HuH-7 (cell line): ENCODE measurements at regions not wholly inside any gene's neighbourhood (a gene's known extent, or its start where the extent isn't known, plus 50 kb on each side); places are given as distances from the start of the nearest gene placed in this dataset.
"Not testable (repeated sequence)": the region's sequence is repeated elsewhere in the genome, so short reads cannot be mapped to it uniquely, and the experiment has no call there.

Source experiments
- DNase-seq: peaks from one replicate; pipeline ENCODE4 v3.0.0; 2011; ENCODE audit warnings: low spot score

DNA sequence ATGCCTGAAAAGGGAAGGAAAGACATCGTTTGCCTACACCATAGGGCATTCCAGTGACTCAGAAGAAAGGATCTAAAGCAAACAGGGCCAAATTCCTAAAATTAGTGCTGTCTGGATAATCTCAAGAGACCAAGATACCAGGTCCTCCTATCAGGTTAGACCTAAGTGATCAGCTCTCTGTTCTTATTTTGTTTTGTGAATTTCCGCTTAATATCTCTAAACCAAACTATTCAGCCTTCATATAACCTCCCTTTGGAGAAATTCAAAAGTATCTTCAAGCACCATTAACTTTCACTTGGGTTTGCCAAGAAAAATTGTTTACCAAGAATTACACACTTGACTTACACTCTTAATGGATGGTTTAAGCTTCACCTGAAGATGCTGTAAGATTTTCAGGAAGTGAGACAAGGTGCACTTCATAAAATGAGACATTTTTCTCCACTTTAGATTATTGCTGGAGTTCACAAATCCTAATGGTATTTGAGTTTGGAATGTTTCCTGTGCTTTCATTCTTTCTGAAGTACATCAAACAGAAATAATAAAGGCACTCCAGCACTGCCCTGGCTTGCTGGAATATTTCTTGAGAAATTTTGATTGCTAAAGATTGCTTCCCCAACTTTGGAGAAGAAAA lies 376.1 kb downstream of the LMO7 start:
- no peak for DNase-seq

DNA sequence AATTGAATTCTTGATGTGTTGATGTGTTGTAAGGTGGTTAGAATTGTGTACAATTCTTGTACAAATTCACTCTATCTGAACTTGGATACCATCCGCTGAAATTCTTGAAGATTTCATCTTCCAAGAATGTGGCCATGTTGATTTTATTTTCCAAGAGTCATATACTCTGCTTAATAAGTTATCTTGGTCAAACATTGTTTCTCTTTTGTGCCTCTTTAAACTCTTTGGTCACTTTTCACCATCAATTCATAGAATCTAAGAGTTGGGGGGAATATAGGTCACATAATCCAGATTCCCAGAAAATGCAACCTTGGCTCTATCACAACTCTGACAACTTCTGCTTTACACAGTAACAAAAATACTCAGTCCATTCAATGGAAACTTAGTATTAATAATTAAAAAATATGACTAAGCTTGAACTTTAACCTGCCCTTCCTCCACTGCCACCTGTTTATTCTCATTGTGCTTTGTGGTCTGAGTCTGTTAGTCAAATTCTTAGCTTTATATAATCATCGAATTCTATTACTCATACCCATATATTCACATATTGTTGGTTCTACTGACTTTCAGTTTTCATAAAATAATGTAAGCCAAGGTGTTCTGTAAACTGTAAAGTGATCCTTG lies 373.2 kb downstream of the LMO7 start:
- DNase-seq, result no peak

DNA sequence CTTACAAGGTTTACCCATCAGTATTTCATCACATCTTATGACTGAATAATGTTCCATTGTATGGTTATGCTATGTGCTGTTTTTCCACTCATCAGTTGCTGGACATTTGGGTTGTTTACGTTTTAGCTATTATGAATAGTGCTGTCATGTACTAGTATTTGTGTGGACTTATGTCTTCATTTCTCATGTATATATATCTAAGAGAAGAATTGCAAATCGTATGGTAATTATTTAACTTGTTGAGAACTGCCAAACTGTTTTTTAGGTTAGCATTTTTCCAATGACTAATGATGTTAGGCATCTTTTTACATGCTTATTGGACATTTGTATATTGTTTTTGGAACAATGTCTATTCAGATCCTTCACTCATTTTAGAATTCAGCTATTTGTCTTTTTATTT lies 368.3 kb downstream of the LMO7 start:
- DNase-seq, result no peak

DNA sequence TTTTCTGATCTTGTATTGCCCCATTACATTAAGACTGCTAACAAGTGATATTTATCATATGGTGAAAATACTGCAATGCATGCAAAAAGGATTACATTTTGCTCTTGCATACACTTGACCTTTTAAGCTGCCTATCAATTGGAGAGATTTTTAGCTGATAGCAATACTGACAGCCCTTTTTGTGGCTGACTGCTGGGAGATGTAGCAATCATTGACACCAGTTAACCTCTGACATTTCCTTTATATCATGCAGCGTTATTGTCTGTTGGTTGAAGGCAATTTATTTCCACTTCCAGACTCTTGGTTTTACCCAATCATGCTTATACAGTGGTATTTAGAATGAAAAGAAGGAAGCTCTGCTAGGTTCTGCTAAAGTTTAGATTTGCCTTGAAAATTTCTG lies 364.0 kb downstream of the LMO7 start:
- DNase-seq, result no peak

DNA sequence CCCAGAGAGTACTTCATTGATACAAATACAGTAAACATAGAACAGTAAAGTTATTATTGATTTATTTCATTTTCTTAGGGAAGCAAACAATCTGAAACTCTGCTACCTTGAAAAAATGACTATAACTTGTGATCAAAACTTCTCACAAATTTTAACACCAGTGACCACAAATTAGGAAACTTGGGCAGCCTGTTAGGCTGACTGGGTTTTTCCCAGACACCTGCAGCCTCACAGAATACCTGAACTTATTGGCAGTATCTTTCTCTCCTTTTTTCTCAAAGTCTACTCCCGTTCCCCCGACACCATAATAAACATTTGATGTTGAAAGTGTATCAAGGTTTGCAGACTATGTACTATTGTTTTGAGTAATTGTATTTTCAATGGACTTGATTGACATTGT lies 360.5 kb downstream of the LMO7 start:
- no peak for DNase-seq

DNA sequence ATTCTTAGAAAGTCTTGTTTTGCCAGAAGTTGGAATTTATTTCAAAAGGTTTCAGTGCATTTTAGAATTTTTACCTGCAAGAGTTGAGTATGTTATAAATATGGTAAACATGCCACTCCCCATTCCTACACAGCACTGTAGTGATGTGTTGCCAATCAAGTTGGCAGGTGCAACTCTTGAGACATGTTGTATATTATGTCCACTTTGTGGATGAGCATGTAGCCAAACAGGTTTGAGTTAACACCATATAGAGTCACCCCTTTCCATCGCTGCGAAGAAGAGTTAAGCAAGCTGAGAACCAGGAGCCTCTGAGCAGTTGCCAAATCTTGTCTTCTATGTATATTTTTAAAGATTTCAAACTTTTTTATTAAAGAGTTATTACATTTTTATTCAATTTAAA lies 359.8 kb downstream of the LMO7 start:
- DNase-seq, result no peak

DNA sequence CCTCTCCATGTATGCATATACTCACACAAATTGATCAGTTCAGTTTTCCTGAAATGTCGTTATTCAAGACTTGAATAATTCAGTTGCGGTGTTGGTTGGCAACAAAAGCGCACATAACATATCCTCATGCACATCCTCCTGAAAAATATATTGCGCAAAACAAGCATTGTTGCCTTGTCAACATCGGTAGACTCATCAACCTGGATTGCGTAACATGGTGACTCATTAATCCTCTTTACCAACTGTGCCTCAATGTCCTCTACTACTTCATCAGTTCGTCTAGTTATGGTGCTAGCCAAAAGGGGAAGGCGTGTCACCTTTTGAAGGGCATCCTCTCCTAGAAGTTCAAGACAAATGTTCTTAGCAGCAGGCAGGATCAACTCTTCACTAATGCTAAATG lies 357.7 kb downstream of the LMO7 start:
- no peak for DNase-seq

DNA sequence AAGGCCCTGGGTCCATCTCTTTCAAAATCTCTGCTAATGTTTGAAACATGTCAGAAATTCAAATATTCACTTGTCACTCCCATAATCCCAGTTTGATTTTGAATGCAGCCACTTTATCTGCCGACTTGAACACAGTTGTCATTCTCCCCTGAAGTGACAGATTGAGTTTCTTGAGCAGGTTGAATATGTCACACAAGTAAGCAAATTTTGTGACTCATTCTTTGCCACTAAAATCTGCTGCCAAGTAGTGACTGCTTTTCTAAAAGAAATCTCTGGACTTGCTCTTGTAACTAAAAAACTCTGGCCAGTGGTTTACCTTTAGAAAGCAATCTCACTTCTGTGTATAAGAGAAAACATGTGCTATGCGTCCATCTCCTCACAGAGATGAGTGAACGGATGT lies 357.1 kb downstream of the LMO7 start:
- no peak for DNase-seq

DNA sequence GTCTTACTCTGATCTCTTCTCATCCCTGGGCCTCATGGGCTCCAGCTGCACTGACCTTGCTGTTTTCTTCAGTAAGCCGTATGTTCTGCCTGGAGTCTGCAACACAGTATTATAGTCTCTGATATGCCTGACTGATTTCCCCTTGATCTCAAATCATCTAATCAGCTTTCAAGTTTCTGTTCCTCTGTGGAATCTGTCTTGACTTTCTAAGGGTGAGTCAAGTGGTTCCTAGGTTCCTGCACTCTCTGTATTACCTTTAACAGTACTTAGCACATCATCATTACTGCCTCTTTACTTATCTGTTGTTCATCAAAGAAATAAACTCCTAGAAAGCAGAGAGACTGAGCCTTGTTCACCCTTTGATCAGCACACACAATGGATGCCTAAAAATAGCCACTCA lies 350.7 kb downstream of the LMO7 start:
- DNase-seq, result no peak

DNA sequence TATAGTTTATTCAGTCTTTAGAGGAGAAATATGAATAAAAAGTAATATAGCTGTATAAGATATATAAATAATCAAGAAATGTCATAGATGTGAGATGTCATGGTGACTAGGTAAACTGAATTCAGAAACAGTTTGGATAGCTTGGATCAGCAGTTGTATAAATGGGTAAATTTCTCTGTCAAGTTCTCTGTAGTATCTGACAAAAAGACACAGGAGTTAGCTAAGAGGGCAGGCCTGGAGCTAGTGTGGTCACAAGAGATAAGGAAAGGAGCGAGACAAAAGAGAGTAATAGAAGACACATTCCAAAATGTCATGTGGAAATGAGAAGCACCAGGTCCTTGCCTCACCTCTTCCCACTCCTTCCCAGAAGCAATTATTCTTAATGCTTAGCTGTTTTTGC lies 349.0 kb downstream of the LMO7 start:
- DNase-seq, result no peak

DNA sequence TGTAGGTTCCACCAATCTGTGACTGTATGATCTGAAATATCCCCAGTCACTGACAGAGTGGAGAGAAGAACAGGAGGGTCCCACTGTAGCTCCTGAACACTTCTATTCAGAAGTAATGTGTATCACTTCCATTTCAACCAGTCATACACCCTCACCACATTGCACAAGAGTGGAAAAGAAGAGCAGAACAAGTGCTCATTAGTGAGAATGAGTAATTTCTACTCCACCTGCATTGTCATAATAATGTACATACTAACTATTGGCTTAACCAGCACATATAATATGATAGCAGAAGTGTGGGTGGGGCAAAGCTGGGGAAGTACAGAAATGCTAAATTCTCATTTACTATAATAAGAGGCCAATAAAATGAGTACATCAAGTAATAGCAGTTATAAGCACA lies 342.7 kb downstream of the LMO7 start:
- no peak for DNase-seq

DNA sequence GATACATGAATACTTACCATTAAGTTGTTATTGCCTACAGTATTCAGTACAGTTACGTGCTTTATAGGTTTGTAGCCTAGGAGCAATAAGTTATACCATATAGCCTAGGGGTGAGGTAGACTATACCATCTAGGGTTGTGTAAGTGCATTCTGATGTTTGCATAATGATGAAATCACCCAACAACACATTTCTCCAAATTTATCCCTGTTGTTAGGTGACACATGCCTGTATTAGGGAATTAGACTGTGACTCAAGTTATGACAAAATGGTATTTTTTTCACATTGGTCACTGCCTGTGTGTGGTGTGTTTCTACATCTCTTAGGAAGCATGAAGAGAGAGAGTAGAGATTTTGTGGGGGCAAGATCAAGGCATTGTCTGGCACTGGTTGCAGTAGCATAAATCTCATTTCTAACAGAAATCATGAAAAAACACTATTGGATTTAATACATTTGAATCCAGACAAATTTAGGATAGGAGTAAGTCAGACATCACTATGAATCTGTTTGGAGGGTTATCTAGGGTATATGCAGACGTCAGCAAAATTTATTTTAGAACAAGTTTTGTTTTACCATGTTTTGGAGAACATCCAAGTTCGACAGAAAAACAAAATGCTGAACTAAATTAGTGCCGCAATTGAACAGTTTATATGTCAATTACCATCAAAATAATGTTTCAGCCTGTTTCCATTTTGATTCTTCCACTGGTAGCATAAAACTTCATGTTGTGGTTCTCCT lies 332.1 kb downstream of the LMO7 start:
- no peak for DNase-seq

DNA sequence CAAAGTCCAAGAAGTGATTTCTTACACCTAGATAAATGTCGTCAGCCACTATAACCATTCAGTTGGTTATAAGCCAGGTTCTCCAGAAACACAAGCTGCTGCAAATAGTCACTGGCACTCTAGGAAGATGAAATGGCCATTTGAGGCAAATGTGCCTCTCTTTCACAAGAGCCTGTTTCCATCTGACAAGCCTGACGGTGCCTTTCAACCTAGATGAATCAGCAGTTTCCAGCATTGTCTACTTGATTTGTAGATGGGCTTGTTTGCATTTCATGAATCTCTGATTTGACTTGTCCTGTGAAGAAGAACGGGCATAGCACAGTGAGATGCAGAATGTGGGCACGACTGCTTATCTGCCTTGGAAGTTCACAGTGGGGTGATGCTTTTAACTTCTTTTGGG lies 327.2 kb downstream of the LMO7 start:
- no peak for DNase-seq

DNA sequence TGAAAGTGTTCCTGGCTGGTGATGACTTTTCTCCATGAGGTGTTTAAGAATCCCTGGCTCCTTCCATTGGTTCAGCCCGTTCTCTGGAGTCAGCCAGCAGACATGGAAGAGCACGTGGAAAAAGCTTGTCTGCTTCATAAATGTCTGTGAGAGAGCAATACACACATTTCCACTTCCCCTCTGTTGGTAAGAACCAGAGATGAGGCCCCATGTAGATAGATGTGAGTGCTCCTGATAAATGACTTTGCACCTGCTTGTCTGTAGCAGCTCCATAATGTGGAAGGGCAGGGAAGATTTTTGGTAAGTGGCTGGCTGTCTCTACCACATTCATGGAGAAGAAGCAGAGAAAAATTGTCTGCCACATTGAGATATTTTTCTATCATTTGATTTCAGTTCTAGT lies 325.8 kb downstream of the LMO7 start:
- DNase-seq, result no peak

DNA sequence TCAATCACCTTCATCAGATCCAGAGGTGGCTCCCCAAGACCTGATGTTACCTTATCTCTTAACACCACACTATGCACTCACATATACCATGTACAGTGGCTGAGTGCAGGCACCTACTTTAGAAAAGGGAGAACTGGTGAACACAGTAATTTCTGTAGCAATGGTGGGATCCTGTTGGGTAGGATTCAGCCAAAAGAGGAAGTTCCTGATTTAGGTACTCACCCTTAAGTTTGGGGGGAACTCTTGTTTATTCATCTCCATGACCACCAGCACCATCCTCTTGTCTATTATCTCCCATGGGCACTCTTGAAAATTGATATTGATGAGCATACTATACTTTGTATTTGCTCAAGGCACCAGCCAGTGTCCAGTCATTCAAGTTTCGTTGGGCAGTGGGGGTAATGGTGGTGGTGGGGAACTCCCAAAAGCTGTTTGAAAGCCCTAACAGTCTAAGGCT lies 324.4 kb downstream of the LMO7 start:
- DNase-seq, result no peak

DNA sequence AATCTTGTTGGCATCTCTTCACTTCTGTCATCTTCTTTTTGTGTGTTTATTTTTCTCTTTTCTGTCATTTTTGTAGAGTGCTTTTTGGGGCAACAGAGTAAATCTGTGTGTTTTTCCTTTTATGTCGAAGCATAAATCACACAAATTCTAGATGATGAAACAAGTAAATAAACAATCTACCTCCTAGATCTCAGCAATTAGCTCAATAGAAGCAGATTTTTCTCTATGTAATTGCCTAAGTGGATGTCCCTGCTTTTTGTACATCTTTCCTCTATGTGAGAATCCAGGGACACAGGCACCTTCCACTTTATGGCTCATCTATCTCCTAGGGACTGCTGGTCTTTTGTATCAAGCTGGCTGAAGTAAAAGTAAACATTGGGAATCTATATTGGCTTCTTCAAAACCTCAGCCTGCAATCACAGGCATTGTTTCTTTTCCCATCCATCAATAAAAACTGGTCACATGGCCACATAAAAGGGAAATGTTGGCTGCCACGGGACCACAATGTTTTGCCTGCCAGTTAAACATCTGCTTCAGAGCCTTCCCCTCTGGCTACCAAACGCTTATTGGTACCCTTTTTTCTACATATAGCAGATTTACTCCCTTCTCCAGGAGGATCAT lies 323.8 kb downstream of the LMO7 start:
- DNase-seq, result no peak

DNA sequence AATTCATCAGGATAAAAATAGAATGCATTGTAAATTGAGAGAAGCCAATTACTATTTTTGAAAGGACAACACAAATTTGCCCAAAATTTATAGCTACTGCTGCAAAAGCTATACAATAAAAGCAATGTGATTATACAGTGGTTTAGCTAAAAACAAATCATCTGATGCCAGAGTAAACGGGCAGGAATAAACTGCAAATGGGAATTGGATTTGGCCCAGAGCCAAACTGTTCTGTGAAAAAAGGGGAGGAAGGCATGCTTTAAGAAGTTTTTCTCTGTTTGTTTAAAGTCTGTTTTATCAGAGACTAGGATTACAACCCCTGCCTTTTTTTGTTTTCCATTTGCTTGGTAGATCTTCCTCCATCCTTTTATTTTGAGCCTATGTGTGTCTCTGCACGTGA lies 317.5 kb downstream of the LMO7 start:
- not testable (repeated sequence) for DNase-seq

DNA sequence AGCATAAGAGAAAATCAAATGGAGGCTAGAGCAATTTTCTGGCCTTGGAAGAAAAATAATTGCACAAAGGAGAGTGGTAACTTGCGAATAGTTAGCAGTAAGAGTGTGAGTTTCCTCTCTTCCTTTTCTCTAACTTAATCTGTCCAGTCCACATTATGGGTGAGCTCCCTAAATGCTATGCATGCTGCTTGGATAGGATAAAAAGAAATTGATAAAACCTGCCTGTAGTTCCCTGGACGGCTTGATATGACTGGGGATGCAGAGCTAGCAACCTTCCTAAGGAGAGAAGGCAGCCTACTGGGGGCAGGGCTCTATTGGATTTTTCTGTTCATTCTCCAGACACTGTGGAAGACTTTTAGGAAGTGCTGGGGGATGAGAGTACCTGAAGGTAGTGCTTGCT lies 311.3 kb downstream of the LMO7 start:
- no peak for DNase-seq

DNA sequence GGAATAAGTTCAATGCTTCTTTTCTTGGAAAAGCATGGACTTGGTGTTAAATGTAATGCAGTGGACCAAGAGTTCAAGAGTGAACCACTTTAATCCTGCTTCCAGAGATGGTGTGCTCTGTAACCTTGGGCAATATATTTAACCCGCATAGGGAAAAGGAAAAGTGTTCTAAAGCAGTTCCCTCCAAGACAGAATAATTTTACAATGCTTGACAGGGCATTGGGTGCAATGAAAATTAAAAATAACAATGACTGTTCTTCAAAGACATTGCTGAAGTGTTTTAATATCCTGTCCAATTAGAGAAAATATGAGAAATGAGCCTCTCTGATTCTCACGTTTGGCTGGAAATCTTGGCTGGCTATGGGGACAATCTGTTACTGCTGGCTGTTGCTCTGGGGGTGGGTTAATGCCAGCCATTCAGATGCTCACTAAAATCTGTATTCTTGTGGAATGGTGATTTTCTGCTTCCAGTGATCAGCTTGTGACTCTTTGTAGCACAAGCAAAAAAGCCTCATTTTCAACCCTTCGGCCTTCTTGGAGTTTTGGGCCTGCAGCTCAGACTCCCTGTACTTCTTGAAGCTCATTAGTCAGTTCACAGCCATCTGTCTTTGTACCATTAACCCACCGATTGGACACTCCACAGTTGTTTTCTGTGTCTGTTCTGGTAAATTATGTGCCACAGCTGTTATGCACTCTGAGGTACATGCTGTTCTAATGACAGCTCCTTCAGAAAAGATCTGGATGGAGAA lies 310.6 kb downstream of the LMO7 start:
- DNase-seq, result no peak

DNA sequence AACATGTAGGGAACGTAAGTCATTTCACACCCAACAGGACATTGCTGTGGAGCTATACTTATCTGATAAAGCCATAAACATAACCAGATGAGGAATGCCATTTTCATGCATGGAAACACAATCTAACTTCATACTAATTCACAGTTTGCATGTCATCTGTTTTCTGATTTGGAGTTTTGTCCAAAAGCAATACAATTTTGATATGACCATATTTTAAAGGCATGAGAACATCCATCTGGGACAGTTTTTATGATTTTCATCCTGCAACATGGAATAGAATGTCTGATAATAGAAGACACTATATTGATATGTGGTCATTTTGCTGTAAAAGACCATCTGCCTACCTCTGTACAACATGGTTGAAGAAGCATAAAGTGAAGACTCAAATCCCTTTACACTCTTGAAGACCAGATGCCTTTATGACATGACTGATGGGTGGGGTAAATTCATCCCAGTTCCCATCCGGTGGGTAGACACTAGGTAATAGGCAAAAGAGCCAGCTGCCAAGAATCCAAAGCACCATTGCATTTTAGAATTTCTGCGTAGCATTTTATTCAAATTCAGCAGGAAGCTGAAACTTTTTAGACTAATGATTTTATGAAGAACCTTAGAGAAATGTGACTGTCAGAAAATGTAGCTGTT lies 309.8 kb downstream of the LMO7 start:
- no peak for DNase-seq

DNA sequence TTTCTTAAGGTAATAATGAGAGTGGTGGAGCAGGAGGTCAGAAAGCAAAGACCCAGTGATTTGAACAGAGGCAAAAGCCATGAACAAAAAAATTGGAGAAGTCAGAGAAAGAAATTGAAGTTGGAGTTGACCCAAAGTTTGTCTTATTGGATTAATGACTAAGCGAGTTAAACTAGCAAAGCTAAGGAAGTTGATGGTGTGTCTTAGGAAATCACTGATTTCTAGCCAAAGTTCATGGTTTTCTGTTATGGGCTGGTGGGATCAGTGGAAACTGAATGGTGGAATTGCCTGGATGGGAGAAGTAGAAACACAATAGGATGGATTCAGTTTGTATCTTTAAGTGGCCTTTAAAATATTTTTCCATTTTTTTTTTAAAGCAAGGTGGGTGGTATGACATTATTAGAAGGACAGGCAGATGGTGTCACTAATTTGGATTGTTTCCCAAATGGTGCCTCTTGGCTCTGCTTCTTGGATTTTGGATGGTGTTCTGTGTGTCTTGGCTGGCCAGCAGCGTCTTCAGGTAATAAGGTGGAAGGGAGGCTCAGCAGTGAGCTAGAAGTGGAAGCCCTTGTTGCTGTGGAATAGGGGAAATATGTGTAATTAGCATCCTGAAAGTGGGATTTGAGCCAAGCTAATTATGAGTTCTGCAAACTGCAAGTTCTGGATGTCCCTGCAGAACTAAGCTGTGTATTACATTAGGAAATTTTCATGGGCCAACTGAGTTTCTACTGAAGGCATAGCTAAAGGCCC lies 302.9 kb downstream of the LMO7 start:
- DNase-seq, result no peak
